DND-41 (cell line): ENCODE measurements at regions not wholly inside any gene's neighbourhood (a gene's known extent, or its start where the extent isn't known, plus 50 kb on each side); places are given as distances from the start of the nearest gene placed in this dataset.

Experiments
- CTCF ChIP-seq: IDR thresholded peaks from 2 replicates; pipeline ENCODE4 v1.5.1; 2012; ENCODE audit warnings: borderline replicate concordance, low read length, moderate library complexity, mild to moderate bottlenecking; ENCODE audit not compliant: poor library complexity, severe bottlenecking; ENCODE audit errors: extremely low read depth
- EZH2 ChIP-seq: IDR thresholded peaks from 3 replicates; pipeline ENCODE4 v1.6.1; 2012; ENCODE audit warnings: borderline replicate concordance, low read depth, mild to moderate bottlenecking, moderate library complexity, low read length, inconsistent platforms; ENCODE audit not compliant: severe bottlenecking

- TF ChIP-seq CTCF (no peak), EZH2 (no peak)
These were observed 776.4 kb downstream of the TECRL start for GRCh38 chr4:63632858-63633257.
